GM18867 (cell line): ENCODE measurements at regions not wholly inside any gene's neighbourhood (a gene's known extent, or its start where the extent isn't known, plus 50 kb on each side); places are given as distances from the start of the nearest gene placed in this dataset.
"Not testable (repeated sequence)": the region's sequence is repeated elsewhere in the genome, so short reads cannot be mapped to it uniquely, and the experiment has no call there.

Experiments used
- ATAC-seq: cut with Tn5 transposase; IDR thresholded peaks from one replicate; pipeline ENCODE4 v1.9.1; 2021; ENCODE audit warnings: mild to moderate bottlenecking, moderate library complexity; ENCODE audit not compliant: unreplicated experiment

DNA sequence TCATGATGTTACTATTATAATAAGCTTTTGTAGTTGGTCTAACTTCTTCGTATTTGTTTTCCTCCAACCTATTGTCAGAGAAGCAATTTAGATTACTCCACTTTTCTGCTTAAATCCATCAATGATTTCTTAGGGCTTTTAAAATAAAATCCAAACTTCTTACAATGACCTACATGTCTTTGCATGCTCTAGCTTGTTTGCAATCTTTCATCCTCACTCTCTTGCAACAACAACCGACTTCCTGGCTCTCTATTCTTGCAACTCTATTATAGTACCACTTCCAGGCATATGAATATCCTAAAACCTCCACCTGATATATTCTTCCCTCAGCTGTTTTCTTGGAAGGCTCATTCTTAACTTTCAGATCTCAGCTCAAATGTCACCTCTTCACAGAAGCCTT lies 1288.7 kb downstream of the PLA2G4A start:
- no peak for ATAC-seq

GRCh38 chr1:188122646-188123045 lies 1293.9 kb downstream of the PLA2G4A start:
- no peak for ATAC-seq

- ATAC-seq: no peak
Observed at GRCh38 chr1:188127507-188127906, 1298.8 kb downstream of the PLA2G4A start.

DNA sequence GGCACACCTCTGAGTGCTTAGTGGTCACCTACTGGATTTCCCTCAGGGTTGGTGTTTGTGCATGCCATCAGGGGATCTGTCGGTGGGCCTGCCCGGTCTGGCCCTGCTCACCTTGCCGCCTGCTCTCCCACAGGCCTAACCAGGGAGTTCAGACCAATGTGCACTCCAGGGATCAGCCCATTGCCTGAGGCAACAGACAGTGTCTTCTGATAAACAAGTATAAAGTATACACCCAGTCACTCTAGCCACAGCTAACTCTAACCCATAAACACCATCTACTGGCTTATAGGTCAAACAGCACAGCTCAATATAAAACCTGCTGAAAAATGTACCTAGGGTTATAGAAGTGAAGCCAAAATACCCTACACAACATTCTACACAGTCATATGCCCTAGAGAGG lies 1300.0 kb downstream of the PLA2G4A start:
- no peak for ATAC-seq

DNA sequence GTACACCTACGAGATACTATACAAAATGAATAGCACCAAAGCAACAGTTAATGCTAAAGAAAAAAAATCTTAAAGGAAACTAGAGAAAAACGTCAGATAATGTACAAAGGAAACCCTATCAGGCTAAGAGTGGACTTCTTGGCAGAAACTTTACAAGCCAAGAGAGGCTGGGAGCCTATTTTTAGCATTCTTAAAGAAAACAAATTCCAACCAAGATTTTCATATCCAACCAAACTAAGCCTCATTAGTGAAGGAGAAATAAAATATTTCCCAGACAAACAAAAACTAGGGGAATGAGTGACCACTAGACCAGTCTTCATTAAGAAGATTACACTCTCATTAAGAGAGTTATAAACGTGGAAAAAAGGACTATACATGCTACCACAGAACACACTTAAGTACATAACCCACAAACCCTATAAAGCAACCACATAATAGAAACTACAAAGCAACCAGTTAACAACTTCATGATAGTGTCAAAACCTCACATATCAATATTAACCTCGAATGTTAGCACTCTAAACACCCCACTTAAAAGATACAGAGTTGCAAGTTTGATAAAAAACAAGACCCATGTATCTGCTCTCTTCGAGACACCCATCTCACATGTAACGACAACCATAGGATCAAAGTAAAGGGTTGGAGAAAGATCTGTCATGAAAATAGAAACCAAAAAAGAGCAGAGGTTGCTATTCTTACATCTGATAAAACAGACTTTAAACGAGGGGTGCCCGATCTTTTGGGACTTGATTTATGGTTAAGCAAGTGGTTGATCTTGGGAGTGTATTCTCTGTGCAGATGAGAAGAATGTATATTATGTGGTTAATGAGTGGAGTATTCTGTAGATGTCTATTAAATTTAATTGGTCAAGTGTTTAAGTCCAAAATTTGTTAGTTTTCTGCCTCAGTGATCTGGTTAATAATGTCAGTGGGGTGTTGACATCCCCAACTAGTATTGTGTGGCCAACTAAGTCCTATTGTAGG lies 1301.4 kb downstream of the PLA2G4A start:
- ATAC-seq: no peak

DNA sequence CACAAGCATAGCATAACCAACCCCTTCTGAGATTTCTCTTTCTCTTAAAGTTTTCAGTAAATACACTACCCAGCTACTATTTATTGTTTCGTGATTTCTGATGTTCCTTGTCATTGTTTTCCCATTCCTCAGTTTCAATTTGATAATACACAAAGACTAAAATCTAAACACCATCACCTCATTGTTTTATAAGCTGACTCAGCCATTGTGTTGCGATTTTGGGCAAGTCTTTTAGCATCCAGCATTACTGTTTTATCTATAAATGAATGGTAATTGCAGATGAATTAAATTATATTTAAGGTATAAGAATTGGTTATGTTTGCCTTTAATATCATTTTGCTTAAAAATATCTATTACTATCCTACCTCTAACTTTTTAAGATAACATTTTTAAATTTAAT lies 1308.5 kb downstream of the PLA2G4A start:
- no peak for ATAC-seq

- ATAC-seq: no peak
Observed at GRCh38 chr1:188140958-188141357, 1312.2 kb downstream of the PLA2G4A start.

DNA sequence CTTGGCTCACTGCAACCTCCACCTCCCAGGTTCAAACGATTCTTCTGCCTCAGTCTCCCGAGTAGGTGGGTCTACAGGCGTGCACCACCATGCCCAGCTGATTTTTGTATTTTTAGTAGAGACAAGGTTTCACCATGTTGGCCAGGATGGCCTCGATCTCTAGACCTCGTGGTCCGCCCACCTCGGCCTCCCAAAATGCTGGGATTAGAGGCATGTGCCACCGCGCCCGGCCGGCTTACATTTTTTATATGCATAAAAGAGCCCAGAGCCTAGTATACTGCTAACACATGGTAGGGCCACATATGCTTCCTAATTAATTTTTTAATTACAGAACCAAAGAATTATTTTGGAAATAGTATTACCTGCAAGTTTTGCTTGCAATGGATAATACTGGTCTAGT lies 1325.4 kb downstream of the PLA2G4A start:
- ATAC-seq: no peak

DNA sequence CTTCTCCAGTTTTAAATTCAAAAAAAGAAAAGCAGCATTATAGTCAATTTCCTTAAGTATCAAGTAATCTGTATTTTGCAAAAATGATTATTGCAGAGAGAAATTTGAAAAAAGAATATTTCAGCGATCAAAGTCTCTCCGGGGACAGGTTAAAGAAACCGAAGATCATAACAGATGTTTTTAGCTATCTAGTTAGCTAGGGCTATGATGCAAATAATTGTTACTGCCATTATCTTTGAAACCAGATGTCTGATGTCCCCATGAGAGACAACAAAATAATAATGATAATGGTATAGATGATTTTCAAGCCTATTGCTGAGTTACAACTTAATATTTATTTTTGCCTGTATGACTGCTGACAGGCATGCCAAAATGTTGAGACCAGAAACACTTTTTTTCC lies 1326.0 kb downstream of the PLA2G4A start:
- no peak for ATAC-seq

DNA sequence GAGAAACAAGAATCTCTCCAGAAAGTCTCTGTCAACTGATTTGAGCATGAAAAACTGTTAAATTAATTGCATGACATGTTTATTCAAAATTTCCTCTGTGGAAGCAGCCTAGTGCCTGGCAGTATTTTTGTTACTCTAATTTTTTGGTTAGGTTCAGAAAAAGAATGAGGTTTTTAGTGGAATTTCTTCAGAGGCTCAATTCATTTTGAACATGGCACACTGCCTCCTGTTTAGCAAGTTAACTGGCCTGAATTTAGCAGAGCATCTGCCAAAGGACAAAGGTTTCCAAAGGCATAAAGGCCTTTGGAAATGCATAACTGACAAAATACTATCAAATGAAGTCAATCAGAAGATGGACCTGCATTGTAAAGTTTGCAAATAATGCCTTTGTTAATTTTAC lies 1326.5 kb downstream of the PLA2G4A start:
- no peak for ATAC-seq

DNA sequence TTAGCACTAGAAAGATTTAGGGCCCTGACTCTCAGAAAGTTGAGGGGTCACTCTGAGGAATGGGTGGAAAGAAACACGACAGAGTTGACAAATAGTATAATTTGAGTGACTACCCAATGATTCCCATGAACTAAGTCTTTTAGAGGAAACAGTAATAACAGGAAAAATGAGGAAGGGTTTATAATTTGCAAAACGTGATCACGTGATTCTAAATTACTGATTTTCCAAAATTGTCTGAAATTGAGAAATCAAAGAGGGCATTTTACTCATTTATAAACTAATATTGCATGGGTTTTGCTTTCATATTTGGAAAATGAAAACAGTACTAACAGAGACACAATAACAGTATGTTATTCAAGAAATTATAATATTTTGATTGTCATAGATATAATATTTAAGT lies 1335.7 kb downstream of the PLA2G4A start:
- no peak for ATAC-seq

- no peak for ATAC-seq
Observed at GRCh38 chr1:188166654-188167053, 1337.9 kb downstream of the PLA2G4A start.

GRCh38 chr1:188169971-188170370 lies 1341.2 kb downstream of the PLA2G4A start:
- ATAC-seq: no peak

DNA sequence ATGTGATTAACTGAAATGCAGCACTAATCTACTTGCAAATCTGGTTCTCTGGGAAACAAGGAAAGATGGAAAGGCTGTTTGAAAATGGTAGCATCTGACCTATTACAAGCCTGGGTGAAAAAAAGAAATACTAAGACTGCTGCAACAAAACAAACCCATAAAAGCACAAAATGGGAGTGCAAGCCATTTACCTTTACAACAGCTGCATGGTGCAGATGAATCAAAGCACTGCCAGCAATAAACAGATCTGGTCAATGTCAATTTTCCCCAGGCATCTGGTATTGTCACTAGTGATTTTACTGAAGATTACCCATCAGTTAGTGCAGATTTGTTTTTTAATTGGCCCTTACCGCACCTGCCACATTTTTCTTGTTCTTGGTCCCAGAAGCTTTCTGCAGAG lies 1341.7 kb downstream of the PLA2G4A start:
- no peak for ATAC-seq

DNA sequence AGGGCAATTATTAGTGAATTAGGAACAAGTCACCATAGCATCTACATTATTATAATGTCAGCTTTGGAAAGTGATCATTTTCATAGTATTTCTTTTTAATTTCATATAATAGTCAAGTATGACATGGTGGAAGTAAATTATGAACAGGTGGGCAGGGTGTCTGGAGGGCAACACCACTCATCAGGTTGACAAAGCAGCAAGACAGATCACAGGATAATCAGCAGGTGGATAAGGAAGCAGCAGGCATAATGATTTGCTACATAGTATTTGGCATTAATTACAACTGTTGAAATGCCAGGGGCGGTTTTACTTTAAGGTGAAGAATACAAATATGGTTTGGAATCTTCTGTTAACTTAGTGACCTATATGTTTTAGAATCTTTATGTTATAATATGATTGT lies 1342.2 kb downstream of the PLA2G4A start:
- no peak for ATAC-seq

DNA sequence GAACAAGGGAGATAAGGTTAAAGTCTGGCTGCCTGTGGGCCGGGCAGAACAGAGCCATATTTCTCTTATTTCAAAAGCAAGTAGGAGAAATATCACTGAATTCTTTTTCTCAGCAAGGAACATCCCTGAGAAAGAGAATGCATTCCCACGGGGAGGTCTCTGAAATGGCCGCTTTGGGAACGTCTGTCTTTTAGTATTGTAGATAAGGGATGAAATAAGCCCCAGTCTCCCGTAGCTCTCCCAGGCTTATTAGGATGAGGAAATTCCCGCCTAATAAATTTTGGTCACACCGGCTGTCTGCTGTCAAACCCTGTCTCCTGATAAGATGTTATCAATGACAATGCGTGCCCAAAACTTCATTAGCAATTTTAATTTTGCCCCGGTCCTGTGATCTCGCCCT lies 1353.3 kb downstream of the PLA2G4A start:
- not testable (repeated sequence) for ATAC-seq

DNA sequence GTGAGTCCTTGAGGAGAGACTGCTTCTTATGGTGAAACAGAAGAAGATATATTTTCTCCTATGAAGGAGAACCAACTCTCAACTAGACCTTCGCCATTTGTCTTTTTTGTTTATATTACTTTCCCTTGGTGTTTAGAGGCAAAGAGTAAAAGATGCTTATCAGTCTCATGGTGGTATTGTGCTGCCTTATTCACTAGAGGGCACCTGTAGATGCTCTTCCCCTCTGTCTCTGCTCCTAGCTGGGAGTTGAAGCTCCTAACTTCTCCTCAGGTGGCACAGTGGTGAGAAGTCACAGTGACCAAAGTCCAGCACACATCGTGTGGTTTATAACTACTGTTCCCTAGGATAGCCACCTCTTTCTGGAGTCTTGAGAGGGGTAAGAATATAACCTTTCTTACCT lies 1359.6 kb downstream of the PLA2G4A start:
- no peak for ATAC-seq

DNA sequence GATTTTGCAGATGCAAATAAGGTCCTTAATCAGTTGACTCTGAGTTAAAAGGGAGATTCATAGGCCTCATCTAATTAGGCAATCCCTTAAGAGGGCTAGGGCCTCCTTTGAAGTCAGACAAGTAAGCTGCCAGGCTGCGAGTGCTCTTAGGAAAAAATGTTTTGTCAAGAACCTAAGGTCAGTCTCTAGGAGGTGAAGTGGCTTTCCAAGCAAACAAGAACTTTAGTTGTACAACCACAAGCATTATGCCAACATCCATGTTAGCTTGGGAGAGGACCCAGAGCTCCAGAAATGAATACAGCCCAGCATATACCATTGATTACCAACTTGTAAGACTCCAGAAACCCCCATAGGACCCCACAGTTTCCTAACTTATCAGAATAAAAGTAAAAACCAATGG lies 1366.2 kb downstream of the PLA2G4A start:
- no peak for ATAC-seq

DNA sequence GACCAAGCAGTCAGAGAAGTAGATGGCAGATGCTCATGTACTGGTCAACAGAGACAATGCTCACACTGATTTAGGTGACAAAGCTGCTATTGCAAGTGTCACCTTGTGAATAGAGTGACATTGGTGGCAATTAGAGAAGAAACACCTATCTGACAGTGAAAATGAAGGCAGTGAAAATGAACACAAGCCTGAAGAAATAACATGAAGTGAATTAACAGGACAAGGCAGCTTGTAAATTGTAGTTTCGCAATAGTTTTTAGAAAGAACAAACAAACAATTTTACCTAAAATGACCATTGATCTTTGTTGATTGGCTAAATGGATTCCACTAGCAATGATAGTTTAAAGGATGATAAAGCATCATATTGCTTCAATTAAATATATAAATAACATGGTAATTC lies 1389.5 kb downstream of the PLA2G4A start:
- ATAC-seq: no peak

DNA sequence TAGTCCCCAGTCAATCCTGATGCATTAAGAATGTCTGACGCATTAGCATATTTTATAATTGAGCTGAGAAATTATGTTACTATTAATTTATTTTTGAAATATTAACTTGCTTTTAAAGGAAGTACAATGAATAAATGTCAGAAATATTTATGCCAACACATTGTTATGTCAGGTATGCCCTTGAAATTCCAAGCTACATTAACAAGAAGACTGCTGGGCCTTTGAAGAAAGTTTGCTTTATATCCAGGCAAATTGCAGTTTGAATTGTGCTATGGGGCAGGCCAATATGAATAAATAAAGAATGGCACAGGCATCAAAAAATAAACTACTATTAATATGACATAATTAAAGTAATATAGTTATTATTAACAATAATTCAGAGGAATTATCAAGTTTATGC lies 1391.3 kb downstream of the PLA2G4A start:
- no peak for ATAC-seq

DNA sequence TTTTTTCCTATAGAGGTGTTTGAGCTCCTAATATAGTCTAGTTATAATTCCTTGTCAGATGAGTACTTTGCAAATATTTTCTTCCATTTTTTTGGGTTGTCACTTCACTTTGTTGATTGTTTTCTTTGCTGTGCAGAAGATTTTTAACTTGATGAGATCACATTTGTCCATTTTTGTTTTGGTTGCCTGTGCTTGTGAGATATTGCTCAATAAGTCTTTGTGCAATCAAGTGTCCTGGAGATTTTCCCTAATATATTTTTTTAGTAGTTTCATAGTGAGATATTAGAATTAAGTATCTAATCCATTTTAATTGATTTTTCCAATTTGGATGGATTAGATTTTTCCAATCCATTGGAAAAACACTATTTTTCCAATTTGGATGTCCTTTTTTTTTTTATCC lies 1395.5 kb downstream of the PLA2G4A start:
- ATAC-seq: no peak

DNA sequence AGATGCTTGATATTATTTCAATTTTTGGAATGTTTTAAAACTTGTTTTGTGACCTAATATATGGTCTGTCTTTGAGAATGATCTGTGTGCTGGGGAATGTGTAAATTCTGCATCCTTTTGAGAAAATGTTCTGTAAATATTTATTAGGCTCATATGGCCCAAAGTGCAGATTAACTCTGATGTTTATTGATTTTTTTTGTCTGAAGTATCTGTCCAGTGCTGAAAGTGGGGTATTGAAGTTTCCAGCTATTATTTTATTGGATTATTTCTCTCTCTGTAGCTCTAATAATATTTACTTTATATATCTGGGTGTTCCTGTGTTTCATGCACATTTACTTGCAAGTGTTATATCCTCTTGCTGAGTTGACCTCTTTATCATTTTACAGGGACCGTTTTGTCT lies 1397.2 kb downstream of the PLA2G4A start:
- no peak for ATAC-seq

DNA sequence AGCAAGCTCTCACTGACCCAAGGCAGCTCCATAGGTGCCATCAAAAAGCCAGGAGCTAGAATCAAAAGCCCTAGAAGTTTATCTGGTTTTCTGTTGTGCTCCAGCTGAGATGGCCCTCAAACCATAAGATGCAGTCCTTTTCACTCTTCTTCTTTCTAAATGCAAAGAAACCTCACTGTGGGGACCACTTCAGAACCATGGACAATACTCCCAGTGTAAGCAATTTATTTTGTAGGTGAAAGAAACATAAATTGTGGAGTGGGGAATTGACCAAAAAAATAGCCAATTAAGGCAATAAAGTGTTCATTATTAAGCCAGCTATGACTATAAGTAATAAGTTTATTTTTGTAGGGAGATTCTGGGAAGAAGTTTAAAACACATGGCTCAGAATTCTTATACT lies 1399.9 kb downstream of the PLA2G4A start:
- no peak for ATAC-seq
